Trophoblast cell (in vitro differentiated cells and primary cell): ENCODE measurements at regions not wholly inside any gene's neighbourhood (a gene's known extent, or its start where the extent isn't known, plus 50 kb on each side); places are given as distances from the start of the nearest gene placed in this dataset.

ENCODE experiments used
- DNase-seq, 2 donors: peaks; one replicate each; pipeline ENCODE4 v3.0.0-alpha.2; 2016
- H2AFZ ChIP-seq: 2 replicates; pipeline ENCODE4 v1.6.1; 2013; ENCODE audit warnings: low read length, moderate library complexity, mild to moderate bottlenecking; ENCODE audit not compliant: insufficient read depth, poor library complexity
- H2AK5ac ChIP-seq: 2 replicates; pipeline ENCODE4 v1.6.1; 2013; ENCODE audit warnings: mild to moderate bottlenecking, low read length
- H2BK120ac ChIP-seq: 2 replicates; pipeline ENCODE4 v1.6.1; 2013; ENCODE audit warnings: low read length, mild to moderate bottlenecking, moderate library complexity; ENCODE audit not compliant: insufficient read depth, poor library complexity
- H2BK12ac ChIP-seq: 2 replicates; pipeline ENCODE4 v1.6.1; 2013; ENCODE audit warnings: mild to moderate bottlenecking, low read length, moderate library complexity
- H2BK5ac ChIP-seq: 2 replicates; pipeline ENCODE4 v1.6.1; 2013; ENCODE audit warnings: low read length, low read depth, moderate library complexity, mild to moderate bottlenecking; ENCODE audit not compliant: poor library complexity
- H3K14ac ChIP-seq: 2 replicates; pipeline ENCODE4 v1.6.1; 2013; ENCODE audit warnings: mild to moderate bottlenecking, low read length
- H3K18ac ChIP-seq: 2 replicates; pipeline ENCODE4 v1.6.1; 2013; ENCODE audit warnings: mild to moderate bottlenecking, low read length
- H3K23ac ChIP-seq: 2 replicates; pipeline ENCODE4 v1.6.1; 2013; ENCODE audit warnings: low read length
- H3K27ac ChIP-seq: 2 replicates; pipeline ENCODE4 v1.5.1; 2013; ENCODE audit warnings: low read depth, mild to moderate bottlenecking, inconsistent platforms, low read length, moderate library complexity
- H3K27me3 ChIP-seq: 2 replicates; pipeline ENCODE4 v1.6.1; 2013; ENCODE audit warnings: inconsistent platforms, mild to moderate bottlenecking, low read length, moderate library complexity; ENCODE audit not compliant: insufficient read depth
- H3K36me3 ChIP-seq, 2 experiments: 1 replicate in 1 of 2; 2 replicates in 1 of 2; pipeline ENCODE4 v1.6.1; 2013; ENCODE audit warnings: low read length in 2 of 2, mild to moderate bottlenecking in 2 of 2, moderate library complexity in 1 of 2; ENCODE audit not compliant: insufficient read depth in 2 of 2, control insufficient read depth in 1 of 2
- H3K4ac ChIP-seq: 2 replicates; pipeline ENCODE4 v1.6.1; 2013; ENCODE audit warnings: low read depth, mild to moderate bottlenecking, low read length, moderate library complexity
- H3K4me1 ChIP-seq, 2 experiments: 1 replicate in 1 of 2; 2 replicates in 1 of 2; pipeline ENCODE4 v1.6.1; 2013; ENCODE audit warnings: low read length in 2 of 2, mild to moderate bottlenecking in 2 of 2, moderate library complexity in 1 of 2; ENCODE audit not compliant: insufficient read depth in 2 of 2, control insufficient read depth in 1 of 2
- H3K4me2 ChIP-seq: 2 replicates; pipeline ENCODE4 v1.6.1; 2013; ENCODE audit warnings: inconsistent platforms, mild to moderate bottlenecking, low read length, moderate library complexity
- H3K4me3 ChIP-seq: 2 replicates; pipeline ENCODE4 v1.5.1; 2013; ENCODE audit warnings: mild to moderate bottlenecking, low read depth, low read length, inconsistent platforms
- H3K79me1 ChIP-seq: one replicate; pipeline ENCODE4 v1.6.1; 2013; ENCODE audit warnings: low read length
- H3K79me2 ChIP-seq: 2 replicates; pipeline ENCODE4 v1.6.1; 2013; ENCODE audit warnings: low read length, mild to moderate bottlenecking; ENCODE audit not compliant: control insufficient read depth, insufficient read depth, poor library complexity
- H3K9ac ChIP-seq: 2 replicates; pipeline ENCODE4 v1.6.1; 2013; ENCODE audit warnings: mild to moderate bottlenecking, low read length
- H3K9me3 ChIP-seq: 2 replicates; pipeline ENCODE4 v1.6.1; 2013; ENCODE audit warnings: low read depth, mild to moderate bottlenecking, control low read depth, inconsistent platforms, low read length; ENCODE audit not compliant: insufficient read depth
- H4K12ac ChIP-seq: 2 replicates; pipeline ENCODE4 v1.6.1; 2013; ENCODE audit warnings: low read depth, mild to moderate bottlenecking, low read length, moderate library complexity
- H4K8ac ChIP-seq: 2 replicates; pipeline ENCODE4 v1.6.1; 2013; ENCODE audit warnings: low read depth, mild to moderate bottlenecking, low read length, moderate library complexity
- H4K91ac ChIP-seq: one replicate; pipeline ENCODE4 v1.6.1; 2013; ENCODE audit warnings: low read depth, mild to moderate bottlenecking, low read length, moderate library complexity
- WGBS: extraction: QIAGEN DNeasy Blood & Tissue Kit; methylation state at CpG from one replicate; pipeline ENCODE4 v1.1.7; 2013; ENCODE audit warnings: missing lambda C conversion rate; ENCODE audit not compliant: insufficient read length, insufficient coverage; ENCODE audit errors: extremely low coverage; 5-methylcytosine and 5-hydroxymethylcytosine counted together

- H3K14ac ChIP-seq, result no peak overlapping the region
- no peak overlapping the region for H2AK5ac ChIP-seq
- no peak overlapping the region for H4K12ac ChIP-seq
- H2BK12ac ChIP-seq, result no peak overlapping the region
- DNase-seq, result no peak
- no peaks in the 10 kb centered on the region for H3K79me1 ChIP-seq
- no peak overlapping the region for H4K8ac ChIP-seq
- H2AFZ ChIP-seq, result no peak overlapping the region
- H3K79me2 ChIP-seq, result no peaks in the 10 kb centered on the region
- H3K9ac ChIP-seq, result no peak overlapping the region
- H2BK5ac ChIP-seq, result no peak overlapping the region
- H3K9me3 ChIP-seq, result no peaks in the 10 kb centered on the region
- no peak overlapping the region for H3K23ac ChIP-seq
- no peak overlapping the region for H3K4me2 ChIP-seq
- no peak overlapping the region for H4K91ac ChIP-seq
- H3K36me3 ChIP-seq, result no peaks in the 10 kb centered on the region
- no peak overlapping the region for H3K18ac ChIP-seq
- H3K4me3 ChIP-seq, result no peak overlapping the region
- H3K27me3 ChIP-seq, result no peaks in the 10 kb centered on the region
- H3K4ac ChIP-seq, result no peak overlapping the region
- H2BK120ac ChIP-seq, result no peak overlapping the region
- H3K27ac ChIP-seq, result no peak overlapping the region
- no peaks in the 10 kb centered on the region for H3K4me1 ChIP-seq
Measured at GRCh38 chr6:85795945-85796344, 153.3 kb upstream of the SYNCRIP start.

- DNase-seq, result no peak
- H3K4me2 ChIP-seq, result no peak overlapping the region
Measured at GRCh38 chr6:85792254-85792653, 149.6 kb upstream of the SYNCRIP start.

DNA sequence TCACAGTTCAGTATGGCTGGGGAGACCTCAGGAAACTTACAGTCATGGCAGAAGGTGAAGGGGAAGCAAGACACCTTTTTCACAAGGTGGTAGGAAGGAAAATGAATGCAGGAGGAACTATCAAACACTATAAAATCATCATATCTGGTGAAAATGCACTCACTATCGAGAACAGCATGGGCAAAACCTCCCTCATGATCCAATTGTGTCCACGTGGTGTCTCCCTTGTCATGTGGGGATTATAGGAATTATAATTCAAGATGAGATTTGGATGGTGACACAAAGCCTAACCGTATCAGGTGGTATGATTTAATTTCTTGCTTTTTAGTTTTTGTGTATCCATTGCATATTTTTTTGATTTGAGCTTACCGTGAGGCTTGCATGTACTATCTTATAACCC lies 133.2 kb upstream of the SYNCRIP start:
- no peak overlapping the region for H3K4me3 ChIP-seq
- H3K79me1 ChIP-seq, result no peaks in the 10 kb centered on the region
- no peak overlapping the region for H4K8ac ChIP-seq
- H3K4me1 ChIP-seq, result no peaks in the 10 kb centered on the region
- H3K79me2 ChIP-seq, result no peaks in the 10 kb centered on the region
- H3K9ac ChIP-seq, result no peak overlapping the region
- H3K9me3 ChIP-seq, result no peaks in the 10 kb centered on the region
- no peak overlapping the region for H3K18ac ChIP-seq
- no peak overlapping the region for H3K4ac ChIP-seq
- no peaks in the 10 kb centered on the region for H3K27me3 ChIP-seq
- no peak overlapping the region for H4K91ac ChIP-seq
- H3K4me2 ChIP-seq, result no peak overlapping the region
- no peak for DNase-seq
- H2BK12ac ChIP-seq, result no peak overlapping the region
- H3K14ac ChIP-seq, result no peak overlapping the region
- no peak overlapping the region for H3K27ac ChIP-seq
- no peak overlapping the region for H2AFZ ChIP-seq
- no peak overlapping the region for H3K23ac ChIP-seq
- H4K12ac ChIP-seq, result no peak overlapping the region
- WGBS, result no CpG with 5 or more reads among the region's 4 CpGs
- no peaks in the 10 kb centered on the region for H3K36me3 ChIP-seq
- no peak overlapping the region for H2BK5ac ChIP-seq
- no peak overlapping the region for H2AK5ac ChIP-seq
- H2BK120ac ChIP-seq, result no peak overlapping the region

More at GRCh38 chr6:85792254-85792653, 149.6 kb upstream of the SYNCRIP start:
- Histone ChIP-seq H3K14ac (no peak overlapping the region), H2BK5ac (no peak overlapping the region), H3K9ac (no peak overlapping the region), H3K4ac (no peak overlapping the region), H2BK12ac (no peak overlapping the region), H2BK120ac (no peak overlapping the region), H3K4me3 (no peak overlapping the region), H3K27me3 (no peaks in the 10 kb centered on the region), H3K27ac (no peak overlapping the region), H3K79me1 (no peaks in the 10 kb centered on the region), H3K36me3 (no peaks in the 10 kb centered on the region), H3K79me2 (no peaks in the 10 kb centered on the region), H2AFZ (no peak overlapping the region), H4K12ac (no peak overlapping the region), H3K23ac (no peak overlapping the region), H4K91ac (no peak overlapping the region), H3K4me1 (no peaks in the 10 kb centered on the region), H2AK5ac (no peak overlapping the region), H4K8ac (no peak overlapping the region), H3K9me3 (peaks cover 5% of the 10 kb centered on the region), H3K18ac (no peak overlapping the region)
- no CpG with 5 or more reads among the region's 1 CpG for WGBS

DNA sequence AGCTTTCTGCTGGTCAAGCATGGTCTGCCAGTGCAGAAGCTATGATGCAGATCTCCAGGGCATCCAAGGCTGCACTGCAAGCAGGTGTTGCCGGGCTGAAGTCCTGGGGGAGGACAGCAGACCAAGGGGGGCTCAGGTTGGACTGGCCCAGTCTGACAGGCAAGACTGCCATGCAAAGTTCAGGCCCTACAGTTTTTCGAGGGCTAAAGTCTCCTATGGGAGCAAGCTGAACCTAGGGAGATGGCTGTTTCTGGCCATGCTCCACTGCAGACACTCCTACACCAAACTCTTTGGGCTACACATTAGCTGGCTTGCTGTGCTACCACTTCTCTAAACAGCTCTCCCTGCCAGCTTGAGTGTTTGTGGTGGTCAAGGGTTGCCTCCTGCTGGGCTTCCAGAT lies 130.0 kb upstream of the SYNCRIP start:
- no peak overlapping the region for H2AFZ ChIP-seq
- H3K27ac ChIP-seq, result no peak overlapping the region
- no peak overlapping the region for H3K18ac ChIP-seq
- no peaks in the 10 kb centered on the region for H3K27me3 ChIP-seq
- no CpG with 5 or more reads among the region's 2 CpGs for WGBS
- no peak overlapping the region for H4K91ac ChIP-seq
- no peaks in the 10 kb centered on the region for H3K9me3 ChIP-seq
- no peak overlapping the region for H3K23ac ChIP-seq
- no peak overlapping the region for H2BK120ac ChIP-seq
- no peak overlapping the region for H2BK12ac ChIP-seq
- no peak overlapping the region for H3K4ac ChIP-seq
- H2BK5ac ChIP-seq, result no peak overlapping the region
- H3K4me1 ChIP-seq, result no peaks in the 10 kb centered on the region
- H3K36me3 ChIP-seq, result no peaks in the 10 kb centered on the region
- H2AK5ac ChIP-seq, result no peak overlapping the region
- H3K4me2 ChIP-seq, result no peak overlapping the region
- peak overlapping the region; percentile 17 for H3K4me3 ChIP-seq
- H4K8ac ChIP-seq, result no peak overlapping the region
- no peaks in the 10 kb centered on the region for H3K79me1 ChIP-seq
- no peak overlapping the region for H3K14ac ChIP-seq
- H3K79me2 ChIP-seq, result no peaks in the 10 kb centered on the region
- H3K9ac ChIP-seq, result no peak overlapping the region
- H4K12ac ChIP-seq, result no peak overlapping the region
- no peak for DNase-seq
